Peyer's patch (tissue), 4 donors: ENCODE measurements at regions not wholly inside any gene's neighbourhood (a gene's known extent, or its start where the extent isn't known, plus 50 kb on each side); places are given as distances from the start of the nearest gene placed in this dataset.

Experiments
- DNase-seq, 3 donors: peaks; one replicate each; pipeline ENCODE4 v3.0.0-alpha.2; 2017 to 2019
- H3K27ac ChIP-seq, 4 donors: fragments of 200-600 bp; sonication (generic); one replicate each; pipeline ENCODE4 v1.5.1; 2016 to 2019
- H3K27me3 ChIP-seq, 2 donors: fragments of 200-600 bp; sonication (generic); one replicate each; pipeline ENCODE4 v1.5.1; 2019
- H3K36me3 ChIP-seq, 3 donors: fragments of 200-600 bp; sonication (generic); one replicate each; pipeline ENCODE4 v1.5.1; 2016 to 2019
- H3K4me1 ChIP-seq, 4 donors: fragments of 200-600 bp; sonication (generic); one replicate each; pipeline ENCODE4 v1.5.1; 2016 to 2019
- H3K4me3 ChIP-seq, 4 donors: fragments of 200-600 bp; sonication (generic); 1 replicate in 3 of 4; 2 replicates in 1 of 4; pipeline ENCODE4 v1.5.1; 2016 to 2019; ENCODE audit warnings: mild to moderate bottlenecking in 1 of 4
- H3K9me3 ChIP-seq, 4 donors: fragments of 200-600 bp; sonication (generic); one replicate each; pipeline ENCODE4 v1.5.1; 2016 to 2019; ENCODE audit warnings: mild to moderate bottlenecking in 1 of 4
- POLR2A ChIP-seq, 2 donors: fragments of 450-650 bp; IDR thresholded peaks; one replicate each; pipeline ENCODE4 v1.5.1; 2017; ENCODE audit warnings: antibody characterized with exemption in 2 of 2, mild to moderate bottlenecking in 2 of 2, moderate library complexity in 2 of 2
- TF ChIP-seq, protein P1 (sequence below), 6 experiments: fragments of 450-650 bp in 4 of 6; fragments of 200-600 bp in 2 of 6; sonication (generic) in 1 of 6; IDR thresholded peaks; one replicate each; pipeline ENCODE4 v1.5.1; 2017 to 2019; ENCODE audit warnings: antibody characterized with exemption in 6 of 6, mild to moderate bottlenecking in 3 of 6, moderate library complexity in 1 of 6

GRCh38 chr5:99866740-99867139, 668.4 kb upstream of the FAM174A start:
- TF ChIP-seq, protein P1, sequence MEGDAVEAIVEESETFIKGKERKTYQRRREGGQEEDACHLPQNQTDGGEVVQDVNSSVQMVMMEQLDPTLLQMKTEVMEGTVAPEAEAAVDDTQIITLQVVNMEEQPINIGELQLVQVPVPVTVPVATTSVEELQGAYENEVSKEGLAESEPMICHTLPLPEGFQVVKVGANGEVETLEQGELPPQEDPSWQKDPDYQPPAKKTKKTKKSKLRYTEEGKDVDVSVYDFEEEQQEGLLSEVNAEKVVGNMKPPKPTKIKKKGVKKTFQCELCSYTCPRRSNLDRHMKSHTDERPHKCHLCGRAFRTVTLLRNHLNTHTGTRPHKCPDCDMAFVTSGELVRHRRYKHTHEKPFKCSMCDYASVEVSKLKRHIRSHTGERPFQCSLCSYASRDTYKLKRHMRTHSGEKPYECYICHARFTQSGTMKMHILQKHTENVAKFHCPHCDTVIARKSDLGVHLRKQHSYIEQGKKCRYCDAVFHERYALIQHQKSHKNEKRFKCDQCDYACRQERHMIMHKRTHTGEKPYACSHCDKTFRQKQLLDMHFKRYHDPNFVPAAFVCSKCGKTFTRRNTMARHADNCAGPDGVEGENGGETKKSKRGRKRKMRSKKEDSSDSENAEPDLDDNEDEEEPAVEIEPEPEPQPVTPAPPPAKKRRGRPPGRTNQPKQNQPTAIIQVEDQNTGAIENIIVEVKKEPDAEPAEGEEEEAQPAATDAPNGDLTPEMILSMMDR (IDR thresholded peaks at IDR 0.05) = no peak
- no peak for TF ChIP-seq POLR2A (IDR thresholded peaks at IDR 0.05)
- no peaks in the 10 kb centered on the region for H3K36me3 ChIP-seq
- no peak overlapping the region for H3K4me3 ChIP-seq
- no peak for DNase-seq
- H3K27me3 ChIP-seq = no peaks in the 10 kb centered on the region
- no peaks in the 10 kb centered on the region for H3K4me1 ChIP-seq
- no peaks in the 10 kb centered on the region for H3K9me3 ChIP-seq
- H3K27ac ChIP-seq = no peak overlapping the region

GRCh38 chr5:99865159-99865558, 670.0 kb upstream of the FAM174A start:
- no peaks in the 10 kb centered on the region for H3K27me3 ChIP-seq
- no peaks in the 10 kb centered on the region for H3K9me3 ChIP-seq
- H3K27ac ChIP-seq = no peak overlapping the region
- no peaks in the 10 kb centered on the region for H3K4me1 ChIP-seq
- H3K4me3 ChIP-seq = no peak overlapping the region
- H3K36me3 ChIP-seq = no peaks in the 10 kb centered on the region
- DNase-seq = no peak
- TF ChIP-seq, protein P1 (IDR thresholded peaks at IDR 0.05) = no peak
- TF ChIP-seq POLR2A (IDR thresholded peaks at IDR 0.05) = no peak

- Histone ChIP-seq H3K9me3 (no peaks in the 10 kb centered on the region), H3K27ac (no peak overlapping the region), H3K4me1 (no peaks in the 10 kb centered on the region), H3K27me3 (no peaks in the 10 kb centered on the region), H3K4me3 (no peak overlapping the region), H3K36me3 (no peaks in the 10 kb centered on the region)
- TF ChIP-seq POLR2A (IDR thresholded peaks at IDR 0.05) = no peak
- TF ChIP-seq, protein P1 (IDR thresholded peaks at IDR 0.05) = no peak
- no peak for DNase-seq
Measured at GRCh38 chr5:99835791-99836190, 699.4 kb upstream of the FAM174A start.

DNA sequence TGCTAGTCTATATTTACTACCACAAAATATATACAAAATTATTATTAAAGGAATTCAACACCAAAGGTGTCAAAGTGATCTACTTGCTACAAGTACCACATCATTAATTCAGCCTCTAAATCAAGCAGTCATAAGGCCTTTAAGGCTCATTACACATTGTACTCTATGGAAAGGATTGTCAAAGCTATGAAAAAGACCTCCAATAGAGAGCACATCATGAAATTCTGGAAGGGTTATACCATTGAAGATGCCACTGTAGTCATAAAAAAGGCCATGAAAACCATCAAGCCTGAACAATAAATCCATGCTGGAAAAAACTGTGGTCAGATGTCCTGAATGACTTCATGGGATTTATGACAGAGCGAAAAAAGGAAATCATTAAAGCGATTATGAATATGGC, 708.0 kb upstream of the FAM174A start:
- no peaks in the 10 kb centered on the region for H3K9me3 ChIP-seq
- no peaks in the 10 kb centered on the region for H3K36me3 ChIP-seq
- no peak overlapping the region for H3K4me3 ChIP-seq
- DNase-seq = no peak
- no peak for TF ChIP-seq POLR2A (IDR thresholded peaks at IDR 0.05)
- TF ChIP-seq, protein P1 (IDR thresholded peaks at IDR 0.05) = no peak
- H3K27me3 ChIP-seq = no peaks in the 10 kb centered on the region
- H3K27ac ChIP-seq = no peak overlapping the region
- no peaks in the 10 kb centered on the region for H3K4me1 ChIP-seq

DNA sequence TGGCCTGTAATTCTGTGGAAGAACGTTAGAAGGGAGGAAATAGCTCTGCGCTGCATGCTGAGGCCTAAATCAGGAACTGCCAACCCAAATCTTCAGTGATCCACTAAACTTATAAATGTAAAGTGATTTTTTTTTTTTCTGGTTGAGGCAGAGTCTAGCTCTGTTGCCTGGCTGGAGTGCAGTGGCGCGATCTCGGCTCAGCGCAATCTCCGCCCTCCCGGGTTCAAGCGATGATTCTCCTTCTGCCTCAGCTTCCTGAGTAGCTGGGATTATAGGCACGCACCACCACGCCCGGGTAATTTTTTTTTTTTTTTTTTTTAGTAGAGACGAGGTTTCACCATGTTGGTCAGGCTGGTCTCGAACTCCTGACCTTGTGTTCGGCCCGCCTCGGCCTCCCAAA, 717.4 kb upstream of the FAM174A start:
- no peaks in the 10 kb centered on the region for H3K9me3 ChIP-seq
- H3K4me3 ChIP-seq = no peak overlapping the region
- DNase-seq = no peak
- H3K27ac ChIP-seq = no peak overlapping the region
- H3K36me3 ChIP-seq = no peaks in the 10 kb centered on the region
- H3K27me3 ChIP-seq = no peaks in the 10 kb centered on the region
- TF ChIP-seq, protein P1 (IDR thresholded peaks at IDR 0.05) = no peak
- TF ChIP-seq POLR2A (IDR thresholded peaks at IDR 0.05) = no peak
- no peaks in the 10 kb centered on the region for H3K4me1 ChIP-seq
